Erythroblast (primary cell): ENCODE measurements at regions not wholly inside any gene's neighbourhood (a gene's known extent, or its start where the extent isn't known, plus 50 kb on each side); places are given as distances from the start of the nearest gene placed in this dataset.

Experiments used
- GATA1 ChIP-seq: IDR thresholded peaks from 2 replicates; pipeline ENCODE4 v1.6.1; 2011; ENCODE audit warnings: low read depth, mild to moderate bottlenecking, control low read depth, low read length, moderate library complexity
- POLR2A ChIP-seq: IDR thresholded peaks from 2 replicates; pipeline ENCODE4 v1.6.1; 2011; ENCODE audit warnings: mild to moderate bottlenecking, low read length

GRCh38 chr12:92070054-92070863, 75.4 kb downstream of the BTG1 start:
- TF ChIP-seq POLR2A (no peak), GATA1 (no peak)
